HG03469 (cell line): ENCODE measurements at regions not wholly inside any gene's neighbourhood (a gene's known extent, or its start where the extent isn't known, plus 50 kb on each side); places are given as distances from the start of the nearest gene placed in this dataset.
"Not testable (repeated sequence)": the region's sequence is repeated elsewhere in the genome, so short reads cannot be mapped to it uniquely, and the experiment has no call there.

Experiments used
- ATAC-seq: cut with Tn5 transposase; IDR thresholded peaks from one replicate; pipeline ENCODE4 v1.9.1; 2021; ENCODE audit warnings: mild to moderate bottlenecking, moderate library complexity, moderate number of reproducible peaks; ENCODE audit not compliant: unreplicated experiment

DNA sequence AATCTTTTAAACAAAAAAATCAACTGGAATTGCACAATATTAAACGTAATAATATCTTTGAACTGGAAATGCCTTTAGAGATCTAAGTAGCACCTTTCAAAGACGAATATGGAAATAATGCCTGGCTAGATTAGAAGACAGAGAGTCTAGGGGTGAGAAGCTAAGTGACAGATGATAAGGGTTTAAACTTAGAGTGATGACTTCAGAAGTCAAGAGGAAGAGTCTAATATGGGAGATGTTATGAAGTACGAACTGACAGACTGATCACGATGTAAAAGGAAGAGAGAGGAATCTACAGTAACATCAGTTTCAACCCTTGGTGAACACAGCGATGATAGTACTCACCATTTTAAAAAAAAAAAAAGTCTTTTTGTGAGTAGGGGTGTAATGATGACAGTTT lies 57.9 kb downstream of the HINT1 start:
- no peak for ATAC-seq

DNA sequence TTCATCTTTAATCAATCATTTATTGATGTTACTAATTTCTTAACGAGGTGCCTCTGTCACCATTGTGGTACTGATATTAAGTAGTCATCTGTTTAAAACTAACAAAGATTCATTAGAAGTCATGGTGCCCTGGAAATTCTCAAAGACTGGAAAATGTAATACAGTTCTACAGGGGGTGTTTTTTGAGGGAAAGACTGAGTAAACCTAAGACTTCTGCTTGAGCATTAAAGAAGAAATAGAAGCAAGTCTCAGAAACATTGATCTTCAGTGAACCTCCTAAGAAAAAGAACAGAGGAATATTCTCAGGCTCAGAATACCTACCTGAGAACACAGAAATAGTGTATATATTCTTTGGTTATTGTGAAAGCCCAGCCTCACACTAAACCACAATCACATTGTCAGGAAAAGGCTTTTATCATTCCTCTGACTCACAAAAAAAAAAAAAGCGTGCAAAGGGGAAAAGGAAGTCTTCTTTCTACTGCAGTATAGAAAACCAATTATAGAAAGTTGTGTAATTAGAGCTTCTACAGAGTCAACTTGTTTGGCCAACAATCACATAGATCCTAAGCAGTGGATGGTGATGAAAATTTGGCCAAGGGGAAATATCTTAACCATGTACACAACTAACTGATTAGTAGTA lies 60.8 kb downstream of the HINT1 start:
- no peak for ATAC-seq

- ATAC-seq, result no peak
Observed at GRCh38 chr5:131096774-131097710, 68.0 kb downstream of the HINT1 start.

- ATAC-seq, result not testable (repeated sequence)
Observed at GRCh38 chr5:131095561-131095960, 69.5 kb downstream of the HINT1 start.

DNA sequence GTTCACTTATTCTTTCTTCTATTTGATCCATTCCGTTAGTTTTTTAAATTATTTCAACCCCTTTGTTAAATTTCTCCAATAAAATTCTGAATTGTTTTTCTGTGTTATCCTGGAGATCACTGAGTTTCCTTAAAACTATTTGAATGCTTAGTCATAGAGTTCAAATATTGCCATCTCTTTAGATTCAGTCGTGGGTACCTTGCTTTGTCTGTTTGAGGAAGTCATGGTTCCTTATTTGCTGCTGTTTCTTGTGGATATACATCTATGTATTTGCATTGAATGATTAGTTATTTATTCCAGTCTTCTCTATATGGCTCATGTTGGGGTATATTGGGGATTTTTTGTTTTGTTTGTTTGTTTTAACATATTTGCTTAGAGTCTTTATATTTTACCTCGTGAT lies 80.6 kb downstream of the HINT1 start:
- ATAC-seq, result no peak

DNA sequence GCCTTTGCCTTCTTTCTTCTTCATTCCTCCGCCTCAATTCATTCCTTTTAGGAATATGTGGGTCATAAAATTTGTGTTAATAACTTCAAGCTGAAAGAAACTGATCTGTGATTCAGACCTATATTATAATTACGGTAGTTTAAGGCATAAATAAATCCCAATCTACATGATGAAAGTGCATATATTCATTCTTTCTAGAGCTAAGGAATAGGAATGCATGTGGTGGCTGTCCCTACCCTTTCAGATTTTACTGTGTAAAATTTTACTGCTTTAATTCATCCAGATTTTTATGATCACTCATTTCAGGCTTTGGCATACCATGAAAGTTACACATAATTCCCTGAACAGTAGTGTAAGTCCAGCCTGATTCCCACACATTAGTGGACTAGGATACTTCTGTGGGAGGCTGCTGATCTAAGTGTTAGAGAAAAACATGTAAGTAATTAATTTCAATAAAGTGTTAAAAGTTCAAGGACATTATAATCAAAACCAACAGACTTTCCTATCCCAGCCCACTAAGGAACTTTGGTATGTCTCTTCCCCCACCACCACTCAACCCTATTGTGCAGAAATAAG lies 83.1 kb downstream of the HINT1 start:
- ATAC-seq, result no peak

DNA sequence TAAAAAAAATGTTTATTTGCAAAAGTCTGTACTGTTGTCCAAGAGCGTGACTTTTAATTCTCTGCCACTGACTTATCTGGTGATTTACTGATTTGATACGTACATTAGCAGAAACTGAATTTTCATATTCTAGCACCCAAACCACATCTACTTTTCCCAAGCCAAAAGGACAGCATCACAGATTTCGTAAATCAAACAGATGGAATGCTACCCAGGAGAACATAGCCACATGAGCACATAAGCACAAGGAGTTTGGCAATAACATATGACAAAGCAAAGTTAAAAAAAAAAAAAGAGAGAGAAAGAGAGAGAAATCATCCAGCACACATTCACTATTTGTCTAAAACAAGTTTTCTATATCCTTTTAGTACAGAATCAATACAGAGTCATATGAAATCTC lies 83.7 kb downstream of the HINT1 start:
- no peak for ATAC-seq

DNA sequence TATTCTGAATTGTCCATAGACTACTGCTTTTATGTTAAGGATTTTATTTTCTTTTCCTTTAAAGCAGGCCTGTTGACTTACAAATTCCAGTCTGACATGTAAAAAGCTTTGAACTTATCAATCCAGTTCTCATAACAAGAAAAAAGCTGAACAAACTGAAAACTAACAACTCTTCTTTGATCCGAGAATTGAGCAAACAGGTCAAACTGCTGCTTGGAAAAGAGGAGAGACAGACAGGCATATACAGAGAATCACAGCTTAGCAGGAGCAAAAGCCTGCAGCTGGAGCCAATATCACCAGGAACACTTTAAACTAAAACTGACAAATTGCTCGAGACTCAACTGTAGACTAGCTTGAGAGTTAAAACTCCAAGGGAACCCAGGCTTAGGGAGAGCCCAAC lies 85.8 kb downstream of the HINT1 start:
- no peak for ATAC-seq

DNA sequence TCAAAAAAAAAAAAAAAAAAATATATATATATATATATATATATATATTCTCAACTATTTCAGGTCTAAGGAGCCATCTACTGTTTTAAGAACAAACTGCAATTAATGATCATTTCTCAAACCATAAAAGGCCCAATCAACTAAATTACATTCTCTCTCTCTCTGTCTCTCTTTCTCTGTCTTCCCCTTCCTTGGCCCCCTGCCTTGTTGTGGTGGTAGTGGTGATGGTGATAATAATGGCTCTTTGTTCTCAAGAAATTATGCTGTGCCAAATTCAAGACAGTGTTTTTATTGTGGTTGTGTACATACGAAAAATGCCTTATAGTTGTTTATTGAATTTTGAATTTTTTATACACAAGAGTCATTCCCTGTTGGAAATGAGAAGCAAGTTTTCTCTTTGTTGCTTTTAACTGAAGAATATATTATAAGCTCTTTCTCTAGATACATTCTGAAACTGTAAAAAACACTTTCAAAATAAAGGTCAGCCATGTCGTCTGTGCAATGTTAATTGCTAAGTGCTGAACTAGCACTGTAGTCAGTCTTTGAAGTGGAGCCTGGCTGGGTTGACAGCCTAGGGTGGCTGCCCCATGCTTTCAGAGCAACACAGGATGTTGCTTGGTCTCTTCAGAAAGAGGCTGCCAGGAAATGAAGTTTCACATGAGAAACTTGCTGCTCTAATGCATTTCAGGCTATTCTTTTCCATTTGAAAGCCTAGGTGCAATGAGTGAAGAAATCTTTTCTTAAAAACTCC lies 96.0 kb downstream of the HINT1 start:
- ATAC-seq, result peak; percentile 98

DNA sequence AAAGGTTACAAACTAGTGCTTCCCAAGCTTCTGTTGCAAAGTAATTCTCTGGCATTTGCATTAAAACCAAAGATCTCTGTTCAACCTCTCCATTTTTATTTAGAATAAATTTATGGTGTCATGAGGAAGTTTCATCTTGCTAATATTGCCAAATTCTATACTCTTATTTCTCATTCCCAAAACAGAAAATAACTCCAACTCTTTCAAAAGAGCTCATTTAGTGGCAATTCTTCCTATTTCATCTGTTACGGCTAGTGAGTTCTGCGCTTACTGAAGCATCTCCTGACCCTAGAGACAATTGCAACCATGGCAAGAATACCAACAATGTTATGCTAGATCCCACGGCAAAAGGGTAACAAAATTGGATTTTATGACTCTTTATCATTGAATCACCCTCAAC lies 97.0 kb downstream of the HINT1 start:
- ATAC-seq, result no peak

- ATAC-seq, result no peak
Observed at GRCh38 chr5:131067636-131068035, 97.4 kb downstream of the HINT1 start.

DNA sequence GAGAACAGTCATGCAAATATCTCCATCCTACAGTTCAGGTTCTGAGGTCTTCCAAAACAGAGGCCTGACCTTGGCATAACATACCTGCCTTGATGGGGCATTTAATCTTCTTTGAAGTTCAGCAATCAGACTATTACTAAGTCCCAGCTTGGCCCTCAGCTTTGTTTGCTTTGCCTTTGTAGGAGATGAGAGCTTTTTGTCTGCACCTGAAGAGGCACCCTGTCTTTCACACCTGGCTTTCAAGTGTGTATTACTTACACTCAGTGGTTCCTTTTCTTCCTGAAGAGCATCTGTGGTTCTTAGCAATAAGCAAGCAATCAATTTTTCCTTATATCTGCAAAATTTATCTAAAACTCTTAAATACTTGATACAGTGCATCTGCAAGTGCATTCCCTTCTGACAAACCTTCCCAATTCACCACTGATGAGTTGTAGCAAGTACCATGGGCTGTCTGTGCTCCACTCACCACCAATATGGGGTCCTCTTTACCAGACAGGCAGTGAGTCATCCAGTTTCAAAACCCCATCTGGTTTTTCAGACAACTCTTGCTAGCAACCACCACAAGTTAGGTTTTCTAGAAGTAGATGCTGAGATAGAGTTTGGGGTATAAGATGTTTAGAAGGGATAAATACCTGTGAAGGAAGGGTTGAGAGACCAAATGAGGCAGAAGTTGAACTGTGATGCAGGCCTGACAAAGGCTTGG lies 100.2 kb downstream of the HINT1 start:
- no peak for ATAC-seq

- no peak for ATAC-seq
Observed at GRCh38 chr5:131042021-131042789, 122.9 kb downstream of the HINT1 start.

DNA sequence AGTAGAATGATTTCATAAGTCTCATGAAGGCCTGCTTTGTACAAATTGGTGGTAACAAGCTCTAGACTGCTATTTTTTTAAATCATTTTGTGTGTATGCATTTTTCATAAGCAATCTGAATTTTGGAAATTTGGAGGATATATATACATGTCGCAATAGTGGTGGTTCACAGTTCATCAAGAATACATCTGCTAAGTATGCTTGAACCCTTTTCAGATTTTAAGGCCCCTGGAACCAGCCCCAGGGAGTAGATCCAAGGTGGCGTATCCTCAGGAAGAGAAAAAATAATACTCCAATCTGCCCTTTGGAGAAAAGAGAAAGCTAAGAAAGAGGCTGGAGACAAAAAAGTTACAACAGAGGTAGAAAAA lies 141.6 kb downstream of the HINT1 start:
- no peak for ATAC-seq

DNA sequence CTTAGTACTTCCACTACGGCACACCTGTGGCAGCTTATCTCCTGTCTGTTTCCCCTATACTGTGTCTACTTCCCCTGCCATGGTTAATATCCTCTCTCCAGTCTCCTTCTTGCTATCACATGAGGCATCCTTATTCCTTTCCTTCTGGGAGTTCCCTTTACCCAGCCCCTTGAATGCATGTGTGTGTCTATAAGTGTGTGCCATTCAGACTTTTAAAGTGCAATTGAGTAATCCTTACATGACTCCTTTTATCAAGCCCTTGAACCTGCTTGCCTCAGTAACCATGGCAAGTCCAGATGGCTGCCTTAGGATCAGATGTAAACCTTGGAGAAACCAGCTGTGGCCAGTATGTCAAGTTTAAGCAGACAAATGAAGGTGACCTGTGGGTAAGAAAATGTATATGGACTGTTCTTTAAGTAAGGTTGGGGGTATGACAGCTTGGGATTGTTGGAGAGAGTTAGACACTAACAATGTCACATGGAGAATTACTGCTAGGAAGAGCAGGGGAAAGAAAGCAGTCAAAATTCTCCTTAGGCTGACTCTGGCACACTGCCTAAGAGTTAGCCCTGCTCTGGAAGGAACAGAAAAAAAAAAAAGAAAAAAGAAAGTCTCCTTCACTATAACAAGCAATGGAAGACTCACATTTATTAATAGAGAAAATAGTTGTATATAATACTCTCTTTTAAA lies 142.1 kb downstream of the HINT1 start:
- no peak for ATAC-seq

DNA sequence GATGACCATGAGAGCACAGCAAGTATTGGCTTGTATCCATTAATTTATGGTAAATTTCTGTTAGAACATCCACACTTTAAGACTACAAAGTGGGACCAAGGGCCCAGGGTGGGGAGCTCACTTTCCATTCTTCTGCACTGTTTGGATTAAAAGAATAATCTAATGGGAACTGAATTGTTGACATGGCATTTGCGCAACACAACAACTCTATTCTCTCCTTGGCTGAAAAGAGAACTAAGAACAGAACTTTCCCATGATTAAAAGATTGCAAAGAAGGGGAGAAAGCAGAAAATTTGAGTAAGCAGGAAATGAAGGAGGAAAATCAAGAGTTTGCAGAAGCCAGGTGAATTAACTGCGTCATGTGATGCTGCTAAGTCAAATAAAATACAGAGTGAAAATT lies 143.4 kb downstream of the HINT1 start:
- no peak for ATAC-seq

GRCh38 chr5:131019601-131020315 lies 145.3 kb downstream of the HINT1 start:
- ATAC-seq, result no peak

- no peak for ATAC-seq
Observed at GRCh38 chr5:131019111-131019510, 145.9 kb downstream of the HINT1 start.

DNA sequence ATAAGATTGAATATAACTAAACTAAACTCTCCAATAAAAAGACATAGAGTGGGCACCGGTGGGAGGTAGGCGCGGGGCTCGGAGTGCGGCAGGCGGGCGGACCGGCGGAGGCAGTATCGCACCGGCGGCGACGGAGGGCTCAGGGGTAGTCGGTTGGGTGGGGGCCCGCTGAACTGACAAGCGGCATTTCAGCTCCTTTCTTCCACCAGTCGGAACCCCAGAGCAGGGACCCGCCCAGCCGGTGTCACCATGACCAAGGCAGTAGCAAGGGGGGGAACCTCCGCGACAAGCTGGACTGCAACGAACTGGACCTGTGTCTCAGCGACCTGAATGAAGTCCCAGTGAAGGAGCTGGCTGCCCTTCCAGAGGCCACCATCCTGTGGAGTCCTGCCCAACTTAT lies 156.7 kb downstream of the HINT1 start:
- no peak for ATAC-seq
